ENCODE measurements at regions not wholly inside any gene's neighbourhood (a gene's known extent, or its start where the extent isn't known, plus 50 kb on each side); places are given as distances from the start of the nearest gene placed in this dataset.

- Histone ChIP-seq H2AFZ (no peak overlapping the region), H4K20me1 (ENCODE audit: insufficient read depth) (no peaks in the 10 kb centered on the region), H3K4me3 (no peak overlapping the region), H3K36me3 (ENCODE audit: low read depth) (no peaks in the 10 kb centered on the region), H3K27me3 (ENCODE audit: insufficient read depth, low read depth) (no peaks in the 10 kb centered on the region), H3F3A (ENCODE audit: insufficient read depth, low read depth) (no peaks in the 10 kb centered on the region), H3K4me2 (no peak overlapping the region), H3K27ac (no peak overlapping the region), H3K4me1 (replicated peaks; ENCODE audit: insufficient read depth) (no peaks in the 10 kb centered on the region), H3K79me2 (ENCODE audit: low read depth) (no peaks in the 10 kb centered on the region), H3K9me3 (ENCODE audit: insufficient read depth, low read depth) (no peaks in the 10 kb centered on the region), H3K9me2 (ENCODE audit: insufficient read depth) (no peaks in the 10 kb centered on the region)
- POLR2A ChIA-PET (ENCODE audit: unreplicated experiment) = no interaction called here
- CTCF ChIA-PET = no interaction called here
- no TSS peak for BruUV-seq (replicated peaks)
- no peak for TF ChIP-seq EZH2 (IDR thresholded peaks at IDR 0.05; ENCODE audit: low read depth)
- TF ChIP-seq, protein P1, sequence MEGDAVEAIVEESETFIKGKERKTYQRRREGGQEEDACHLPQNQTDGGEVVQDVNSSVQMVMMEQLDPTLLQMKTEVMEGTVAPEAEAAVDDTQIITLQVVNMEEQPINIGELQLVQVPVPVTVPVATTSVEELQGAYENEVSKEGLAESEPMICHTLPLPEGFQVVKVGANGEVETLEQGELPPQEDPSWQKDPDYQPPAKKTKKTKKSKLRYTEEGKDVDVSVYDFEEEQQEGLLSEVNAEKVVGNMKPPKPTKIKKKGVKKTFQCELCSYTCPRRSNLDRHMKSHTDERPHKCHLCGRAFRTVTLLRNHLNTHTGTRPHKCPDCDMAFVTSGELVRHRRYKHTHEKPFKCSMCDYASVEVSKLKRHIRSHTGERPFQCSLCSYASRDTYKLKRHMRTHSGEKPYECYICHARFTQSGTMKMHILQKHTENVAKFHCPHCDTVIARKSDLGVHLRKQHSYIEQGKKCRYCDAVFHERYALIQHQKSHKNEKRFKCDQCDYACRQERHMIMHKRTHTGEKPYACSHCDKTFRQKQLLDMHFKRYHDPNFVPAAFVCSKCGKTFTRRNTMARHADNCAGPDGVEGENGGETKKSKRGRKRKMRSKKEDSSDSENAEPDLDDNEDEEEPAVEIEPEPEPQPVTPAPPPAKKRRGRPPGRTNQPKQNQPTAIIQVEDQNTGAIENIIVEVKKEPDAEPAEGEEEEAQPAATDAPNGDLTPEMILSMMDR (conservative IDR thresholded peaks at IDR 0.05) = no peak
- intact Hi-C loops (cut with micrococcal nuclease; ENCODE audit: unreplicated experiment) = no loop called here
- DNase-seq = no peak
These were observed 213.3 kb downstream of the DTHD1 start for GRCh38 chr4:36494747-36495146.

GRCh38 chr4:36502350-36502749 lies 220.9 kb downstream of the DTHD1 start:
- no peak for DNase-seq
- ChIA-PET POLR2A (ENCODE audit: unreplicated experiment) (no interaction called here), CTCF (no interaction called here)
- no peaks in the 10 kb centered on the region for H3K36me3 ChIP-seq (ENCODE audit: low read depth)
- H3K27ac ChIP-seq = no peak overlapping the region
- no peak overlapping the region for H2AFZ ChIP-seq
- H3K27me3 ChIP-seq (ENCODE audit: insufficient read depth, low read depth) = no peaks in the 10 kb centered on the region
- no peaks in the 10 kb centered on the region for H3K79me2 ChIP-seq (ENCODE audit: low read depth)
- intact Hi-C loops (cut with micrococcal nuclease; ENCODE audit: unreplicated experiment) = no loop called here
- H3K4me1 ChIP-seq (replicated peaks; ENCODE audit: insufficient read depth) = no peaks in the 10 kb centered on the region
- no peaks in the 10 kb centered on the region for H3F3A ChIP-seq (ENCODE audit: insufficient read depth, low read depth)
- H3K9me2 ChIP-seq (ENCODE audit: insufficient read depth) = no peaks in the 10 kb centered on the region
- BruUV-seq (replicated peaks) = no TSS peak
- H3K4me3 ChIP-seq = no peak overlapping the region
- no peaks in the 10 kb centered on the region for H3K9me3 ChIP-seq (ENCODE audit: insufficient read depth, low read depth)
- no peak overlapping the region for H3K4me2 ChIP-seq
- H4K20me1 ChIP-seq (ENCODE audit: insufficient read depth) = no peaks in the 10 kb centered on the region
- no peak for TF ChIP-seq EZH2 (IDR thresholded peaks at IDR 0.05; ENCODE audit: low read depth)
- TF ChIP-seq, protein P1 (conservative IDR thresholded peaks at IDR 0.05) = no peak

GRCh38 chr4:36508394-36508793 lies 227.0 kb downstream of the DTHD1 start:
- no peak overlapping the region for H3K4me3 ChIP-seq
- H2AFZ ChIP-seq = no peak overlapping the region
- CTCF ChIA-PET = no interaction called here
- H3K27ac ChIP-seq = no peak overlapping the region
- no peak overlapping the region for H3K4me2 ChIP-seq
- POLR2A ChIA-PET (ENCODE audit: unreplicated experiment) = no interaction called here
- no peaks in the 10 kb centered on the region for H3K9me2 ChIP-seq (ENCODE audit: insufficient read depth)
- no peaks in the 10 kb centered on the region for H3K36me3 ChIP-seq (ENCODE audit: low read depth)
- H3K4me1 ChIP-seq (replicated peaks; ENCODE audit: insufficient read depth) = no peaks in the 10 kb centered on the region
- no peaks in the 10 kb centered on the region for H4K20me1 ChIP-seq (ENCODE audit: insufficient read depth)
- TF ChIP-seq, protein P1 (conservative IDR thresholded peaks at IDR 0.05) = no peak
- TF ChIP-seq EZH2 (IDR thresholded peaks at IDR 0.05; ENCODE audit: low read depth) = no peak
- H3K27me3 ChIP-seq (ENCODE audit: insufficient read depth, low read depth) = no peaks in the 10 kb centered on the region
- intact Hi-C loops (cut with micrococcal nuclease; ENCODE audit: unreplicated experiment) = no loop called here
- H3K9me3 ChIP-seq (ENCODE audit: insufficient read depth, low read depth) = no peaks in the 10 kb centered on the region
- H3F3A ChIP-seq (ENCODE audit: insufficient read depth, low read depth) = no peaks in the 10 kb centered on the region
- BruUV-seq (replicated peaks) = no TSS peak
- no peaks in the 10 kb centered on the region for H3K79me2 ChIP-seq (ENCODE audit: low read depth)
- DNase-seq = no peak

All from PC-9 (cell line).